ENCODE measurements at regions not wholly inside any gene's neighbourhood (a gene's known extent, or its start where the extent isn't known, plus 50 kb on each side); places are given as distances from the start of the nearest gene placed in this dataset.

- H3K79me2 ChIP-seq (ENCODE audit: control insufficient read depth, insufficient read depth, low read length, poor library complexity): no peaks in the 10 kb centered on the region
- H2BK5ac ChIP-seq (ENCODE audit: low read depth, low read length, poor library complexity): no peak overlapping the region
- H3K14ac ChIP-seq (ENCODE audit: low read length): no peak overlapping the region
- no peak overlapping the region for H4K8ac ChIP-seq (ENCODE audit: low read depth, low read length)
- no peak overlapping the region for H2BK120ac ChIP-seq (ENCODE audit: insufficient read depth, low read length, poor library complexity)
- no peaks in the 10 kb centered on the region for H3K36me3 ChIP-seq (ENCODE audit: control insufficient read depth in 1 of 2, insufficient read depth in 2 of 2, low read length in 2 of 2)
- H3K79me1 ChIP-seq (ENCODE audit: low read length): no peaks in the 10 kb centered on the region
- H3K4me3 ChIP-seq (ENCODE audit: low read depth, low read length): no peak overlapping the region
- no peaks in the 10 kb centered on the region for H3K9me3 ChIP-seq (ENCODE audit: insufficient read depth, low read depth, low read length)
- H2BK12ac ChIP-seq (ENCODE audit: low read length): no peak overlapping the region
- no peak overlapping the region for H3K27ac ChIP-seq (ENCODE audit: low read depth, low read length)
- no peak overlapping the region for H3K4ac ChIP-seq (ENCODE audit: low read depth, low read length)
- no peak overlapping the region for H4K91ac ChIP-seq (ENCODE audit: low read depth, low read length)
- H4K12ac ChIP-seq (ENCODE audit: low read depth, low read length): no peak overlapping the region
- no peak overlapping the region for H3K4me2 ChIP-seq (ENCODE audit: low read length)
- no peaks in the 10 kb centered on the region for H3K27me3 ChIP-seq (ENCODE audit: insufficient read depth, low read length)
- H2AK5ac ChIP-seq (ENCODE audit: low read length): no peak overlapping the region
- no peak overlapping the region for H3K9ac ChIP-seq (ENCODE audit: low read length)
- H3K18ac ChIP-seq (ENCODE audit: low read length): no peak overlapping the region
- no peaks in the 10 kb centered on the region for H3K4me1 ChIP-seq (ENCODE audit: control insufficient read depth in 1 of 2, insufficient read depth in 2 of 2, low read length in 2 of 2)
- no peak for DNase-seq
- WGBS (ENCODE audit: extremely low coverage, insufficient coverage, insufficient read length): no CpG with 5 or more reads among the region's 2 CpGs
- no peak overlapping the region for H2AFZ ChIP-seq (ENCODE audit: insufficient read depth, low read length, poor library complexity)
- no peak overlapping the region for H3K23ac ChIP-seq (ENCODE audit: low read length)
Observed at GRCh38 chr16:55265926-55266325, 58.1 kb upstream of the IRX6 start.

GRCh38 chr16:55271945-55272513 lies 52.0 kb upstream of the IRX6 start:
- Histone ChIP-seq H4K91ac (ENCODE audit: low read depth, low read length) (no peak overlapping the region), H4K12ac (ENCODE audit: low read depth, low read length) (no peak overlapping the region), H3K27me3 (ENCODE audit: insufficient read depth, low read length) (no peaks in the 10 kb centered on the region), H3K4ac (ENCODE audit: low read depth, low read length) (no peak overlapping the region), H3K27ac (ENCODE audit: low read depth, low read length) (no peak overlapping the region), H3K9ac (ENCODE audit: low read length) (no peak overlapping the region), H2BK12ac (ENCODE audit: low read length) (no peak overlapping the region), H3K4me2 (ENCODE audit: low read length) (no peak overlapping the region), H3K18ac (ENCODE audit: low read length) (no peak overlapping the region), H2BK5ac (ENCODE audit: low read depth, low read length, poor library complexity) (no peak overlapping the region), H2BK120ac (ENCODE audit: insufficient read depth, low read length, poor library complexity) (no peak overlapping the region), H3K4me1 (ENCODE audit: control insufficient read depth in 1 of 2, insufficient read depth in 2 of 2, low read length in 2 of 2) (no peaks in the 10 kb centered on the region), H3K23ac (ENCODE audit: low read length) (no peak overlapping the region), H3K79me2 (ENCODE audit: control insufficient read depth, insufficient read depth, low read length, poor library complexity) (no peaks in the 10 kb centered on the region), H3K36me3 (ENCODE audit: control insufficient read depth in 1 of 2, insufficient read depth in 2 of 2, low read length in 2 of 2) (no peaks in the 10 kb centered on the region), H4K8ac (ENCODE audit: low read depth, low read length) (no peak overlapping the region), H3K9me3 (ENCODE audit: insufficient read depth, low read depth, low read length) (no peaks in the 10 kb centered on the region), H3K79me1 (ENCODE audit: low read length) (no peaks in the 10 kb centered on the region), H2AFZ (ENCODE audit: insufficient read depth, low read length, poor library complexity) (no peak overlapping the region), H3K4me3 (ENCODE audit: low read depth, low read length) (no peak overlapping the region), H2AK5ac (ENCODE audit: low read length) (no peak overlapping the region), H3K14ac (ENCODE audit: low read length) (no peak overlapping the region)
- no CpG with 5 or more reads among the region's 5 CpGs for whole genome bisulfite sequencing (ENCODE audit: extremely low coverage, insufficient coverage, insufficient read length)
- no peak for DNase-seq

GRCh38 chr16:55272744-55273143 lies 51.3 kb upstream of the IRX6 start:
- no CpG with 5 or more reads among the region's 1 CpG for whole genome bisulfite sequencing (ENCODE audit: extremely low coverage, insufficient coverage, insufficient read length)
- H3K18ac ChIP-seq (ENCODE audit: low read length): no peak overlapping the region
- H2BK120ac ChIP-seq (ENCODE audit: insufficient read depth, low read length, poor library complexity): no peak overlapping the region
- no peaks in the 10 kb centered on the region for H3K36me3 ChIP-seq (ENCODE audit: control insufficient read depth in 1 of 2, insufficient read depth in 2 of 2, low read length in 2 of 2)
- no peak overlapping the region for H4K91ac ChIP-seq (ENCODE audit: low read depth, low read length)
- no peak overlapping the region for H3K4me2 ChIP-seq (ENCODE audit: low read length)
- no peak overlapping the region for H4K12ac ChIP-seq (ENCODE audit: low read depth, low read length)
- H3K4me3 ChIP-seq (ENCODE audit: low read depth, low read length): no peak overlapping the region
- no peak overlapping the region for H3K4ac ChIP-seq (ENCODE audit: low read depth, low read length)
- no peak overlapping the region for H2BK5ac ChIP-seq (ENCODE audit: low read depth, low read length, poor library complexity)
- no peaks in the 10 kb centered on the region for H3K4me1 ChIP-seq (ENCODE audit: control insufficient read depth in 1 of 2, insufficient read depth in 2 of 2, low read length in 2 of 2)
- H3K14ac ChIP-seq (ENCODE audit: low read length): no peak overlapping the region
- DNase-seq: no peak
- no peak overlapping the region for H4K8ac ChIP-seq (ENCODE audit: low read depth, low read length)
- H3K9me3 ChIP-seq (ENCODE audit: insufficient read depth, low read depth, low read length): no peaks in the 10 kb centered on the region
- no peak overlapping the region for H3K27ac ChIP-seq (ENCODE audit: low read depth, low read length)
- H3K27me3 ChIP-seq (ENCODE audit: insufficient read depth, low read length): no peaks in the 10 kb centered on the region
- no peak overlapping the region for H2AK5ac ChIP-seq (ENCODE audit: low read length)
- H3K9ac ChIP-seq (ENCODE audit: low read length): no peak overlapping the region
- no peak overlapping the region for H3K23ac ChIP-seq (ENCODE audit: low read length)
- H2BK12ac ChIP-seq (ENCODE audit: low read length): no peak overlapping the region
- H3K79me1 ChIP-seq (ENCODE audit: low read length): no peaks in the 10 kb centered on the region
- H3K79me2 ChIP-seq (ENCODE audit: control insufficient read depth, insufficient read depth, low read length, poor library complexity): no peaks in the 10 kb centered on the region
- H2AFZ ChIP-seq (ENCODE audit: insufficient read depth, low read length, poor library complexity): no peak overlapping the region

- no peak overlapping the region for H4K12ac ChIP-seq (ENCODE audit: low read depth, low read length)
- H3K18ac ChIP-seq (ENCODE audit: low read length): no peak overlapping the region
- no peaks in the 10 kb centered on the region for H3K36me3 ChIP-seq (ENCODE audit: control insufficient read depth in 1 of 2, insufficient read depth in 2 of 2, low read length in 2 of 2)
- no peak overlapping the region for H2AK5ac ChIP-seq (ENCODE audit: low read length)
- H2BK12ac ChIP-seq (ENCODE audit: low read length): no peak overlapping the region
- no peak overlapping the region for H3K4me3 ChIP-seq (ENCODE audit: low read depth, low read length)
- no peak overlapping the region for H3K4ac ChIP-seq (ENCODE audit: low read depth, low read length)
- DNase-seq: no peak
- no peak overlapping the region for H4K8ac ChIP-seq (ENCODE audit: low read depth, low read length)
- no peak overlapping the region for H3K27ac ChIP-seq (ENCODE audit: low read depth, low read length)
- no peak overlapping the region for H3K23ac ChIP-seq (ENCODE audit: low read length)
- H3K9ac ChIP-seq (ENCODE audit: low read length): no peak overlapping the region
- H4K91ac ChIP-seq (ENCODE audit: low read depth, low read length): no peak overlapping the region
- no peak overlapping the region for H3K14ac ChIP-seq (ENCODE audit: low read length)
- H3K4me2 ChIP-seq (ENCODE audit: low read length): no peak overlapping the region
- H2BK120ac ChIP-seq (ENCODE audit: insufficient read depth, low read length, poor library complexity): no peak overlapping the region
- H2AFZ ChIP-seq (ENCODE audit: insufficient read depth, low read length, poor library complexity): no peak overlapping the region
- H3K27me3 ChIP-seq (ENCODE audit: insufficient read depth, low read length): no peaks in the 10 kb centered on the region
- no peaks in the 10 kb centered on the region for H3K4me1 ChIP-seq (ENCODE audit: control insufficient read depth in 1 of 2, insufficient read depth in 2 of 2, low read length in 2 of 2)
- no peaks in the 10 kb centered on the region for H3K79me2 ChIP-seq (ENCODE audit: control insufficient read depth, insufficient read depth, low read length, poor library complexity)
- H3K9me3 ChIP-seq (ENCODE audit: insufficient read depth, low read depth, low read length): no peaks in the 10 kb centered on the region
- no peaks in the 10 kb centered on the region for H3K79me1 ChIP-seq (ENCODE audit: low read length)
- WGBS (ENCODE audit: extremely low coverage, insufficient coverage, insufficient read length): no CpG with 5 or more reads among the region's 7 CpGs
- no peak overlapping the region for H2BK5ac ChIP-seq (ENCODE audit: low read depth, low read length, poor library complexity)
Observed at GRCh38 chr16:55273356-55273755, 50.6 kb upstream of the IRX6 start.
